ENCODE measurements at regions not wholly inside any gene's neighbourhood (a gene's known extent, or its start where the extent isn't known, plus 50 kb on each side); places are given as distances from the start of the nearest gene placed in this dataset.

DNA sequence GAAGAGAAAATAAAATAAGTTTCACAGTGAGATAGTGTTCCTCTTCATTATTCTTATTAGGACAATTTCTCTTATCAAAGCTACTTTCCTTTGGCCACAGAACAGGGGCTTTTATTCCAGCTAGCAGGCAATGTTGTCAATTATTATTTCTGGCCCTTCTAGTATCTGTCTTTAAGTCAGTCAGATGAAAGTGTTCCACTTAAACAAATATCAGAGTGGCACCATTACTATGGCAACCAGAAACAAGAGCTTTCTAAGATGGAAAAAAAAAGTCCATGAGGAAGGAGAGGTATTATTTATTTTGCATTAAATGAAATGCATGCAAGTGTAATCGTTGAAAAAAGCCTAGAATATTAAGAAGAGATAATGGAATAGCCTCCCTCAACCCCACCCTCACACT, 426.4 kb downstream of the TUSC7 start:
- Histone ChIP-seq H3K9me3 (ENCODE audit: insufficient read depth, low read depth, low read length) (no peaks in the 10 kb centered on the region), H2BK120ac (ENCODE audit: insufficient read depth, low read length, poor library complexity) (no peak overlapping the region), H4K91ac (ENCODE audit: low read depth, low read length) (no peak overlapping the region), H3K18ac (ENCODE audit: low read length) (no peak overlapping the region), H3K4ac (ENCODE audit: low read depth, low read length) (no peak overlapping the region), H2BK5ac (ENCODE audit: low read depth, low read length, poor library complexity) (no peak overlapping the region), H2AK5ac (ENCODE audit: low read length) (no peak overlapping the region), H3K27ac (ENCODE audit: low read depth, low read length) (no peak overlapping the region), H3K27me3 (ENCODE audit: insufficient read depth, low read length) (no peaks in the 10 kb centered on the region), H3K9ac (ENCODE audit: low read length) (no peak overlapping the region), H3K4me3 (ENCODE audit: low read depth, low read length) (no peak overlapping the region), H3K4me1 (ENCODE audit: control insufficient read depth in 1 of 2, insufficient read depth in 2 of 2, low read length in 2 of 2) (no peaks in the 10 kb centered on the region), H4K8ac (ENCODE audit: low read depth, low read length) (no peak overlapping the region), H4K12ac (ENCODE audit: low read depth, low read length) (no peak overlapping the region), H3K79me2 (ENCODE audit: control insufficient read depth, insufficient read depth, low read length, poor library complexity) (no peaks in the 10 kb centered on the region), H3K14ac (ENCODE audit: low read length) (no peak overlapping the region), H2BK12ac (ENCODE audit: low read length) (no peak overlapping the region), H3K79me1 (ENCODE audit: low read length) (no peaks in the 10 kb centered on the region), H3K4me2 (ENCODE audit: low read length) (no peak overlapping the region), H2AFZ (ENCODE audit: insufficient read depth, low read length, poor library complexity) (no peak overlapping the region), H3K23ac (ENCODE audit: low read length) (no peak overlapping the region), H3K36me3 (ENCODE audit: control insufficient read depth in 1 of 2, insufficient read depth in 2 of 2, low read length in 2 of 2) (no peaks in the 10 kb centered on the region)
- no peak for DNase-seq
- no CpG with 5 or more reads among the region's 1 CpG for WGBS (ENCODE audit: extremely low coverage, insufficient coverage, insufficient read length)

DNA sequence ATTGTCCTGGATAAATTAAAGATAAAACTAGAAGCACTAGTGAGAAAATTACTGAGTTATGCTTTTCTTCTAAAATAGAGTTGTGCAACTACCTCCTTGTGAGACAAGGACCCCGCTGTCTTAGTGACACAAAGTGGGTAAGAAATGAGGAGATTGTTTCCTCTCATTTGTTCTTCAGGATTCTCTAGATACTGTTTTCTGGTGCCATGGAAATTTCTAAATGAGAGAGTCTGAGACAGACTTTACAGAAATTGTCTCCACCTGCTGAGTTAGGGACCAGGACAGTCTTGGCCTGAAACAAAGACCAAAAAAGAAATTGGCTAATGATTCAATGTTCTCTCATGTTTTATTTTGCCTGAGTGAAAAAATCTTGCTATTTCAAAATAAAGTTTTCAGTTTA, 427.5 kb downstream of the TUSC7 start:
- Histone ChIP-seq H2BK120ac (ENCODE audit: insufficient read depth, low read length, poor library complexity) (no peak overlapping the region), H3K79me2 (ENCODE audit: control insufficient read depth, insufficient read depth, low read length, poor library complexity) (no peaks in the 10 kb centered on the region), H4K91ac (ENCODE audit: low read depth, low read length) (no peak overlapping the region), H3K23ac (ENCODE audit: low read length) (no peak overlapping the region), H3K18ac (ENCODE audit: low read length) (no peak overlapping the region), H2AFZ (ENCODE audit: insufficient read depth, low read length, poor library complexity) (no peak overlapping the region), H4K8ac (ENCODE audit: low read depth, low read length) (no peak overlapping the region), H3K27ac (ENCODE audit: low read depth, low read length) (no peak overlapping the region), H4K12ac (ENCODE audit: low read depth, low read length) (no peak overlapping the region), H3K9ac (ENCODE audit: low read length) (no peak overlapping the region), H3K4me1 (ENCODE audit: control insufficient read depth in 1 of 2, insufficient read depth in 2 of 2, low read length in 2 of 2) (no peaks in the 10 kb centered on the region), H3K9me3 (ENCODE audit: insufficient read depth, low read depth, low read length) (no peaks in the 10 kb centered on the region), H3K14ac (ENCODE audit: low read length) (no peak overlapping the region), H3K4ac (ENCODE audit: low read depth, low read length) (no peak overlapping the region), H3K4me2 (ENCODE audit: low read length) (no peak overlapping the region), H3K4me3 (ENCODE audit: low read depth, low read length) (no peak overlapping the region), H3K79me1 (ENCODE audit: low read length) (no peaks in the 10 kb centered on the region), H3K36me3 (ENCODE audit: control insufficient read depth in 1 of 2, insufficient read depth in 2 of 2, low read length in 2 of 2) (no peaks in the 10 kb centered on the region), H2BK5ac (ENCODE audit: low read depth, low read length, poor library complexity) (no peak overlapping the region), H2AK5ac (ENCODE audit: low read length) (no peak overlapping the region), H2BK12ac (ENCODE audit: low read length) (no peak overlapping the region), H3K27me3 (ENCODE audit: insufficient read depth, low read length) (no peaks in the 10 kb centered on the region)
- no CpG with 5 or more reads among the region's 1 CpG for WGBS (ENCODE audit: extremely low coverage, insufficient coverage, insufficient read length)
- DNase-seq = no peak

DNA sequence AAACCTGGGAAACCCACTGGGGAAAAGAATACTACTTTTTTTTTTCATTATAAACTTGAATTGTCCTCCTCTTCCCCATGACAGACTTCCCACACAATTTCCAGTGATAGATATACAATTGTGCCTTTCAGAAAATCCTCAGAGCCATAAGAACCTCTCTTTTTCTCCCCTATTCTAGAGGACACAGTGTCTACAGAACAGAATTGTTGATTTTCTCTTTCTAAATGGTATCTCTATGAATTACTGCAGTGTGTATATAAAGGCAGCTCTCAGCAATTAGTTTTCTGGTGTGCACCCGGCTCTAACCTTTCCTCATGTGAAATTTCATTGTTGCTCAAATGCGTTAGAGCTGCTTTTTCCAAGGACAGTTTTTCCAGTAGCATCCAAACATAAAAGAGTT, 430.1 kb downstream of the TUSC7 start:
- H3K14ac ChIP-seq (ENCODE audit: low read length) = no peak overlapping the region
- H3K9me3 ChIP-seq (ENCODE audit: insufficient read depth, low read depth, low read length) = no peaks in the 10 kb centered on the region
- H4K91ac ChIP-seq (ENCODE audit: low read depth, low read length) = no peak overlapping the region
- no peak overlapping the region for H2AFZ ChIP-seq (ENCODE audit: insufficient read depth, low read length, poor library complexity)
- no peak for DNase-seq
- H3K27ac ChIP-seq (ENCODE audit: low read depth, low read length) = no peak overlapping the region
- H4K8ac ChIP-seq (ENCODE audit: low read depth, low read length) = no peak overlapping the region
- no peak overlapping the region for H3K4me3 ChIP-seq (ENCODE audit: low read depth, low read length)
- no peaks in the 10 kb centered on the region for H3K4me1 ChIP-seq (ENCODE audit: control insufficient read depth in 1 of 2, insufficient read depth in 2 of 2, low read length in 2 of 2)
- no CpG with 5 or more reads among the region's 2 CpGs for WGBS (ENCODE audit: extremely low coverage, insufficient coverage, insufficient read length)
- H3K18ac ChIP-seq (ENCODE audit: low read length) = no peak overlapping the region
- H4K12ac ChIP-seq (ENCODE audit: low read depth, low read length) = no peak overlapping the region
- no peak overlapping the region for H2AK5ac ChIP-seq (ENCODE audit: low read length)
- no peak overlapping the region for H3K23ac ChIP-seq (ENCODE audit: low read length)
- H3K4me2 ChIP-seq (ENCODE audit: low read length) = no peak overlapping the region
- H2BK5ac ChIP-seq (ENCODE audit: low read depth, low read length, poor library complexity) = no peak overlapping the region
- H2BK12ac ChIP-seq (ENCODE audit: low read length) = no peak overlapping the region
- H3K79me2 ChIP-seq (ENCODE audit: control insufficient read depth, insufficient read depth, low read length, poor library complexity) = no peaks in the 10 kb centered on the region
- no peaks in the 10 kb centered on the region for H3K27me3 ChIP-seq (ENCODE audit: insufficient read depth, low read length)
- H2BK120ac ChIP-seq (ENCODE audit: insufficient read depth, low read length, poor library complexity) = no peak overlapping the region
- no peaks in the 10 kb centered on the region for H3K79me1 ChIP-seq (ENCODE audit: low read length)
- H3K9ac ChIP-seq (ENCODE audit: low read length) = no peak overlapping the region
- H3K36me3 ChIP-seq (ENCODE audit: control insufficient read depth in 1 of 2, insufficient read depth in 2 of 2, low read length in 2 of 2) = no peaks in the 10 kb centered on the region
- H3K4ac ChIP-seq (ENCODE audit: low read depth, low read length) = no peak overlapping the region

DNA sequence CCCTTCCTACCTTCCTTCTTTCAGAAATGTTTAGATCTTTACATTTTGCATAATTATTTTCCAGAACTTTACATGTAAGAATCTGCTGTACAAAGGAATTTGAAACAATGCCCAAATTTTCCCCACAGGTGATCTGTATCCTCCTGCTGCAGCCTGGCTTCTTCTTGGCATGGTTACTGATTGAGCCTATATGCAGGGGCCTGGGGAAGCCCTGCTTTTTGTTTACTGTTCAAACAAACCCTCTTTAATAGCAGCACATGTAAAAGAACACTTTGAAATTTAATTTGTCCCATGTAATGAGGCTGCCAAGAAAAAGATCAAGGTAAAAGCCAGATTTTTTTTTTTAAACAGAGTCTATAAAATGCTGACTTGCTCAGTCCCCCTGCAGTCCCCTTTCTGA, 432.2 kb downstream of the TUSC7 start:
- Histone ChIP-seq H3K9me3 (ENCODE audit: insufficient read depth, low read depth, low read length) (no peaks in the 10 kb centered on the region), H3K18ac (ENCODE audit: low read length) (no peak overlapping the region), H3K9ac (ENCODE audit: low read length) (no peak overlapping the region), H3K14ac (ENCODE audit: low read length) (no peak overlapping the region), H2BK12ac (ENCODE audit: low read length) (no peak overlapping the region), H2BK5ac (ENCODE audit: low read depth, low read length, poor library complexity) (no peak overlapping the region), H3K4me1 (ENCODE audit: control insufficient read depth in 1 of 2, insufficient read depth in 2 of 2, low read length in 2 of 2) (peaks cover 0 to 4% of the 10 kb centered on the region in 2 experiments), H3K79me2 (ENCODE audit: control insufficient read depth, insufficient read depth, low read length, poor library complexity) (no peaks in the 10 kb centered on the region), H3K27ac (ENCODE audit: low read depth, low read length) (no peak overlapping the region), H4K91ac (ENCODE audit: low read depth, low read length) (no peak overlapping the region), H3K4me2 (ENCODE audit: low read length) (no peak overlapping the region), H2BK120ac (ENCODE audit: insufficient read depth, low read length, poor library complexity) (no peak overlapping the region), H4K8ac (ENCODE audit: low read depth, low read length) (no peak overlapping the region), H3K4ac (ENCODE audit: low read depth, low read length) (no peak overlapping the region), H2AFZ (ENCODE audit: insufficient read depth, low read length, poor library complexity) (no peak overlapping the region), H3K23ac (ENCODE audit: low read length) (no peak overlapping the region), H3K27me3 (ENCODE audit: insufficient read depth, low read length) (no peaks in the 10 kb centered on the region), H2AK5ac (ENCODE audit: low read length) (no peak overlapping the region), H3K4me3 (ENCODE audit: low read depth, low read length) (no peak overlapping the region), H3K36me3 (ENCODE audit: control insufficient read depth in 1 of 2, insufficient read depth in 2 of 2, low read length in 2 of 2) (no peaks in the 10 kb centered on the region), H3K79me1 (ENCODE audit: low read length) (no peaks in the 10 kb centered on the region), H4K12ac (ENCODE audit: low read depth, low read length) (no peak overlapping the region)
- DNase-seq = no peak

DNA sequence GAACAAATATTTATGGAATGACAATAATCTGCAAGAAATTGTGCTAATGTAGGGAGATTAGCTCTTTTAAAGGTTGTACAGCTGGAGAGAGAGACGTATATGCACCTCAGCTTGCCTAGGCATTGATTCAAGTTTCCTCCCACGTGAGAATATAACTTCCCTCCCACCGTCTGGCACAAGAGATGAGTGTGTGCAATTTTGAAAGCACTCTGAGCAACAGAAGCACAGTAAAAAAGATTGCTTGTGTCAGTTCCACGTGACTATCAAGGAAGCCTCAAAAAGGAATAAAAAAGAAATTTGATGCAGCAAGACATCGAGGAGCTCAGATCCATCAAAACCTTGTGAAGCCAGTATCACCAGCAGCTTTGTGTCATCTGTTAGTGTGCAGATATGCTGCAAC, 435.3 kb downstream of the TUSC7 start:
- H3K4me2 ChIP-seq (ENCODE audit: low read length) = no peak overlapping the region
- no peak for DNase-seq
- no peak overlapping the region for H3K4me3 ChIP-seq (ENCODE audit: low read depth, low read length)
- no peak overlapping the region for H3K23ac ChIP-seq (ENCODE audit: low read length)
- no peaks in the 10 kb centered on the region for H3K79me2 ChIP-seq (ENCODE audit: control insufficient read depth, insufficient read depth, low read length, poor library complexity)
- no peak overlapping the region for H3K14ac ChIP-seq (ENCODE audit: low read length)
- no peak overlapping the region for H3K9ac ChIP-seq (ENCODE audit: low read length)
- H4K91ac ChIP-seq (ENCODE audit: low read depth, low read length) = no peak overlapping the region
- H3K36me3 ChIP-seq (ENCODE audit: control insufficient read depth in 1 of 2, insufficient read depth in 2 of 2, low read length in 2 of 2) = no peaks in the 10 kb centered on the region
- H2AK5ac ChIP-seq (ENCODE audit: low read length) = no peak overlapping the region
- H3K27ac ChIP-seq (ENCODE audit: low read depth, low read length) = no peak overlapping the region
- H3K79me1 ChIP-seq (ENCODE audit: low read length) = no peaks in the 10 kb centered on the region
- peaks cover 0 to 4% of the 10 kb centered on the region in 2 experiments for H3K4me1 ChIP-seq (ENCODE audit: control insufficient read depth in 1 of 2, insufficient read depth in 2 of 2, low read length in 2 of 2)
- no peak overlapping the region for H4K8ac ChIP-seq (ENCODE audit: low read depth, low read length)
- no peak overlapping the region for H3K18ac ChIP-seq (ENCODE audit: low read length)
- WGBS (ENCODE audit: extremely low coverage, insufficient coverage, insufficient read length) = no CpG with 5 or more reads among the region's 5 CpGs
- H2BK12ac ChIP-seq (ENCODE audit: low read length) = no peak overlapping the region
- no peak overlapping the region for H4K12ac ChIP-seq (ENCODE audit: low read depth, low read length)
- H3K4ac ChIP-seq (ENCODE audit: low read depth, low read length) = no peak overlapping the region
- no peak overlapping the region for H2AFZ ChIP-seq (ENCODE audit: insufficient read depth, low read length, poor library complexity)
- no peaks in the 10 kb centered on the region for H3K27me3 ChIP-seq (ENCODE audit: insufficient read depth, low read length)
- H2BK120ac ChIP-seq (ENCODE audit: insufficient read depth, low read length, poor library complexity) = no peak overlapping the region
- no peak overlapping the region for H2BK5ac ChIP-seq (ENCODE audit: low read depth, low read length, poor library complexity)
- H3K9me3 ChIP-seq (ENCODE audit: insufficient read depth, low read depth, low read length) = no peaks in the 10 kb centered on the region

All from trophoblast cell (in vitro differentiated cells and primary cell).